HCT116 (cell line): ENCODE measurements at regions not wholly inside any gene's neighbourhood (a gene's known extent, or its start where the extent isn't known, plus 50 kb on each side); places are given as distances from the start of the nearest gene placed in this dataset.

Experiments used
- ATAC-seq: fragments of 200-7000 bp; cut with Tn5 transposase; 2 replicates; pipeline ENCODE4 v1.9.1; 2020; ENCODE audit warnings: mild to moderate bottlenecking, moderate library complexity
- BruUV-seq: library from RNA; stranded (reverse); fragments of 400-500 nt; replicated peaks from 2 replicates; lab custom pipeline; 2021; lab: Mats Ljungman, UMichigan
- CTCF ChIA-PET: fragments of 300-600 bp; sonication (Branson Sonifier 250); formaldehyde crosslinking; loops from one replicate; lab custom pipeline; 2021; ENCODE audit warnings: antibody characterized with exemption; lab: Charles Lee
- POLR2A ChIA-PET: fragments of 300-600, 350-600 bp; sonication (Branson Sonifier 250); formaldehyde crosslinking; loops from one replicate; lab custom pipeline; 2021; ENCODE audit warnings: antibody characterized with exemption; lab: Charles Lee
- RAD21 ChIA-PET, 2 experiments: fragments of 300-600 bp; sonication (Branson Sonifier 250); formaldehyde crosslinking; loops; one replicate each; lab custom pipeline; 2023; ENCODE audit warnings: low total read pairs in 2 of 2; ENCODE audit not compliant: uncharacterized antibody in 2 of 2, unreplicated experiment in 2 of 2, low non-redundant PET in 1 of 2; lab: Charles Lee
- DNase-seq: peaks from one replicate; pipeline ENCODE4 v3.0.0-alpha.2; 2010; ENCODE audit warnings: low read depth, low spot score
- H2AFZ ChIP-seq: fragments of 200-600 bp; shearing (Covaris generic), sonication (generic); 2 replicates; pipeline ENCODE4 v1.6.1; 2017; ENCODE audit warnings: low read depth, mixed run types, mixed read lengths, antibody characterized with exemption, low read length; ENCODE audit not compliant: poor library complexity, severe bottlenecking
- H3K27ac ChIP-seq: 2 replicates; pipeline ENCODE4 v1.5.1; 2012; ENCODE audit warnings: low read depth, low read length
- H3K27me3 ChIP-seq: fragments of 200-600 bp; sonication (generic); 2 replicates; pipeline ENCODE4 v1.6.1; 2016; ENCODE audit warnings: mixed run types, low read length, mixed read lengths; ENCODE audit not compliant: insufficient read depth
- H3K36me3 ChIP-seq, 2 experiments: fragments of 200-500 bp in 1 of 2; fragments of 200-600 bp in 1 of 2; sonication (Bioruptor generic) in 1 of 2; sonication (generic) in 1 of 2; 2 replicates each; pipeline versions ENCODE4 v1.5.1 to v1.6.1; 2014 to 2016; ENCODE audit warnings: low read length in 2 of 2, inconsistent platforms in 1 of 2, mixed read lengths in 1 of 2, mixed run types in 1 of 2; ENCODE audit not compliant: insufficient read depth in 2 of 2, control insufficient read depth in 1 of 2
- H3K4me1 ChIP-seq, 2 experiments: fragments of 200-600 bp in 1 of 2; sonication (generic) in 1 of 2; 2 replicates each; pipeline versions ENCODE4 v1.5.1 to v1.6.1; 2012 to 2017; ENCODE audit warnings: low read length in 2 of 2, inconsistent platforms in 1 of 2, mild to moderate bottlenecking in 1 of 2, mixed read lengths in 1 of 2, mixed run types in 1 of 2, moderate library complexity in 1 of 2; ENCODE audit not compliant: insufficient read depth in 2 of 2, control insufficient read depth in 1 of 2
- H3K4me2 ChIP-seq: fragments of 200-600 bp; sonication (generic); 2 replicates; pipeline ENCODE4 v1.6.1; 2017; ENCODE audit warnings: mixed run types, low read length, mixed read lengths
- H3K4me3 ChIP-seq, 2 experiments: fragments of 200-600 bp in 1 of 2; sonication (generic) in 1 of 2; replicated peaks in 1 of 2; 2 replicates each; pipeline ENCODE4 v1.5.1; 2011 to 2016; ENCODE audit warnings: low read length in 2 of 2, control low read depth in 1 of 2, low read depth in 1 of 2, mild to moderate bottlenecking in 1 of 2, mixed read lengths in 1 of 2, mixed run types in 1 of 2
- H3K79me2 ChIP-seq: fragments of 200-600 bp; sonication (generic); 2 replicates; pipeline ENCODE4 v1.6.1; 2017; ENCODE audit warnings: mild to moderate bottlenecking, mixed run types, low read length, moderate library complexity, mixed read lengths; ENCODE audit not compliant: insufficient read depth
- H3K9ac ChIP-seq: fragments of 200-600 bp; sonication (generic); 2 replicates; pipeline ENCODE4 v1.6.1; 2016; ENCODE audit warnings: low read length, mixed read lengths
- H3K9me2 ChIP-seq: fragments of 200-600 bp; sonication (generic), shearing (Covaris generic); 2 replicates; pipeline ENCODE4 v1.6.1; 2017; ENCODE audit warnings: mixed run types, mild to moderate bottlenecking, moderate library complexity; ENCODE audit not compliant: insufficient read depth
- H3K9me3 ChIP-seq, 2 experiments: fragments of 200-500 bp in 1 of 2; fragments of 200-600 bp in 1 of 2; sonication (Bioruptor generic) in 1 of 2; sonication (generic) in 1 of 2; 2 replicates each; pipeline ENCODE4 v1.6.1; 2014 to 2017; ENCODE audit warnings: low read length in 2 of 2, mixed read lengths in 2 of 2, inconsistent platforms in 1 of 2, low read depth in 1 of 2, mild to moderate bottlenecking in 1 of 2, mixed run types in 1 of 2, moderate library complexity in 1 of 2; ENCODE audit not compliant: control insufficient read depth in 1 of 2, insufficient read depth in 1 of 2
- H4K20me1 ChIP-seq: fragments of 200-600 bp; sonication (generic), shearing (Covaris generic); 2 replicates; pipeline ENCODE4 v1.6.1; 2017; ENCODE audit warnings: mixed run types, mild to moderate bottlenecking, moderate library complexity; ENCODE audit not compliant: insufficient read depth
- ATF3 ChIP-seq: IDR thresholded peaks from 2 replicates; pipeline ENCODE4 v1.6.1; 2012
- CBX3 ChIP-seq: IDR thresholded peaks from 2 replicates; pipeline ENCODE4 v1.6.1; 2012; ENCODE audit warnings: low read depth
- CEBPB ChIP-seq: IDR thresholded peaks from 2 replicates; pipeline ENCODE4 v1.6.1; 2012; ENCODE audit warnings: low read depth
- EZH2 ChIP-seq: fragments of 200-600 bp; sonication (generic); IDR thresholded peaks from 2 replicates; pipeline ENCODE4 v1.6.1; 2017; ENCODE audit warnings: antibody characterized with exemption, mixed run types
- JUND ChIP-seq: IDR thresholded peaks from 2 replicates; pipeline ENCODE4 v1.6.1; 2012
- MAX ChIP-seq: IDR thresholded peaks from 2 replicates; pipeline ENCODE4 v1.6.1; 2012
- POLR2A ChIP-seq: IDR thresholded peaks from 2 replicates; pipeline ENCODE4 v1.7.0; 2011; ENCODE audit warnings: borderline replicate concordance; ENCODE audit not compliant: insufficient read depth, insufficient read length; ENCODE audit errors: extremely low read depth
- POLR2AphosphoS5 ChIP-seq: IDR thresholded peaks from 2 replicates; pipeline ENCODE4 v1.6.1; 2011; ENCODE audit warnings: mild to moderate bottlenecking, low read depth, low read length, moderate library complexity
- RAD21 ChIP-seq: IDR thresholded peaks from 2 replicates; pipeline ENCODE4 v1.6.1; 2012; ENCODE audit warnings: low read depth, mild to moderate bottlenecking
- SP1 ChIP-seq: IDR thresholded peaks from 2 replicates; pipeline ENCODE4 v1.6.1; 2012; ENCODE audit warnings: low read depth
- YY1 ChIP-seq: IDR thresholded peaks from 2 replicates; pipeline ENCODE4 v1.6.1; 2011; ENCODE audit warnings: low read length, low read depth, moderate library complexity, mild to moderate bottlenecking; ENCODE audit not compliant: insufficient replicate concordance; ENCODE audit errors: extremely low read depth
- ZBTB33 ChIP-seq: IDR thresholded peaks from 2 replicates; pipeline ENCODE4 v1.6.1; 2011; ENCODE audit warnings: mild to moderate bottlenecking, low read length, moderate library complexity; ENCODE audit not compliant: insufficient replicate concordance; ENCODE audit errors: extremely low read depth
- ZNF274 ChIP-seq: fragments of 200-500 bp; sonication (Bioruptor generic); IDR thresholded peaks from 2 replicates; pipeline ENCODE4 v1.6.1; 2014; ENCODE audit warnings: mild to moderate bottlenecking, low read depth, low read length, inconsistent platforms
- intact Hi-C: fragments of 100-400 bp; cut with micrococcal nuclease; formaldehyde crosslinking; loops from 2 replicates; pipeline ENCODE4 v1.10.0; 2022

- ATAC-seq (no peak), DNase-seq (no peak)
- Histone ChIP-seq H3K79me2 (no peaks in the 10 kb centered on the region), H3K27me3 (no peaks in the 10 kb centered on the region), H3K9me2 (no peaks in the 10 kb centered on the region), H3K4me3 (no peak overlapping the region), H3K9ac (no peak overlapping the region), H3K9me3 (no peaks in the 10 kb centered on the region), H3K36me3 (no peaks in the 10 kb centered on the region), H3K4me1 (no peaks in the 10 kb centered on the region), H4K20me1 (no peaks in the 10 kb centered on the region), H3K27ac (no peak overlapping the region), H3K4me2 (no peak overlapping the region), H2AFZ (no peak overlapping the region)
- intact Hi-C loops = no loop called here
- ChIA-PET POLR2A (no interaction called here), CTCF (no interaction called here), RAD21 (no interaction called here)
- no TSS peak for BruUV-seq
- no peak for TF ChIP-seq ZBTB33
- no peak for TF ChIP-seq ZNF274
- TF ChIP-seq EZH2 = no peak
- TF ChIP-seq CBX3 = no peak
- no peak for TF ChIP-seq SP1
- TF ChIP-seq JUND = no peak
- TF ChIP-seq RAD21 = no peak
- TF ChIP-seq CEBPB = no peak
- TF ChIP-seq ATF3 = no peak
- TF ChIP-seq POLR2AphosphoS5 = no peak
- TF ChIP-seq YY1 = no peak
- TF ChIP-seq POLR2A = no peak
- TF ChIP-seq MAX = no peak
These were observed 249.4 kb downstream of the NEBL start for GRCh38 chr10:20647756-20648155.
